GM21737 (cell line): ENCODE measurements at regions not wholly inside any gene's neighbourhood (a gene's known extent, or its start where the extent isn't known, plus 50 kb on each side); places are given as distances from the start of the nearest gene placed in this dataset.

Experiments
- ATAC-seq: cut with Tn5 transposase; IDR thresholded peaks from one replicate; pipeline ENCODE4 v1.9.1; 2021; ENCODE audit warnings: mild to moderate bottlenecking, moderate library complexity; ENCODE audit not compliant: unreplicated experiment

- ATAC-seq: no peak
Observed at GRCh38 chr9:30758726-30759446, 1625.6 kb upstream of the ACO1 start.

- ATAC-seq: no peak
Observed at GRCh38 chr9:30765318-30765717, 1619.1 kb upstream of the ACO1 start.

- no peak for ATAC-seq
Observed at GRCh38 chr9:30771163-30771708, 1613.2 kb upstream of the ACO1 start.

GRCh38 chr9:30771760-30772159 is 1612.7 kb upstream of the ACO1 start:
- no peak for ATAC-seq

- no peak for ATAC-seq
Observed at GRCh38 chr9:30773427-30773826, 1611.0 kb upstream of the ACO1 start.

GRCh38 chr9:30774326-30774725 is 1610.1 kb upstream of the ACO1 start:
- no peak for ATAC-seq

GRCh38 chr9:30775236-30775635 is 1609.2 kb upstream of the ACO1 start:
- ATAC-seq: no peak

GRCh38 chr9:30796764-30797163 is 1587.7 kb upstream of the ACO1 start:
- ATAC-seq: no peak

- no peak for ATAC-seq
Observed at GRCh38 chr9:30799527-30800101, 1584.8 kb upstream of the ACO1 start.

GRCh38 chr9:30800421-30800820 is 1584.0 kb upstream of the ACO1 start:
- ATAC-seq: no peak

- ATAC-seq: no peak
Observed at GRCh38 chr9:30812821-30813220, 1571.6 kb upstream of the ACO1 start.

- ATAC-seq: no peak
Observed at GRCh38 chr9:30815585-30815984, 1568.9 kb upstream of the ACO1 start.

GRCh38 chr9:30845136-30845535 is 1539.3 kb upstream of the ACO1 start:
- no peak for ATAC-seq

GRCh38 chr9:30846651-30847050 is 1537.8 kb upstream of the ACO1 start:
- no peak for ATAC-seq

- no peak for ATAC-seq
Observed at GRCh38 chr9:30851600-30851999, 1532.8 kb upstream of the ACO1 start.

GRCh38 chr9:30900706-30901105 is 1483.7 kb upstream of the ACO1 start:
- no peak for ATAC-seq

- ATAC-seq: no peak
Observed at GRCh38 chr9:30913331-30913730, 1471.1 kb upstream of the ACO1 start.

GRCh38 chr9:30915451-30915850 is 1469.0 kb upstream of the ACO1 start:
- no peak for ATAC-seq

- no peak for ATAC-seq
Observed at GRCh38 chr9:30925126-30925525, 1459.3 kb upstream of the ACO1 start.

GRCh38 chr9:30925635-30926034 is 1458.8 kb upstream of the ACO1 start:
- ATAC-seq: no peak

GRCh38 chr9:30928045-30928444 is 1456.4 kb upstream of the ACO1 start:
- no peak for ATAC-seq

GRCh38 chr9:30932226-30932625 is 1452.2 kb upstream of the ACO1 start:
- ATAC-seq: no peak

- no peak for ATAC-seq
Observed at GRCh38 chr9:30935730-30936129, 1448.7 kb upstream of the ACO1 start.
